Ectodermal cell (in vitro differentiated cells): ENCODE measurements at regions not wholly inside any gene's neighbourhood (a gene's known extent, or its start where the extent isn't known, plus 50 kb on each side); places are given as distances from the start of the nearest gene placed in this dataset.

Experiments used
- H3K27ac ChIP-seq: 2 replicates; pipeline ENCODE4 v1.7.0; 2013; ENCODE audit warnings: mild to moderate bottlenecking, low read depth, low read length; ENCODE audit not compliant: insufficient read depth, poor library complexity, severe bottlenecking
- H3K27me3 ChIP-seq: 2 replicates; pipeline ENCODE4 v1.7.0; 2013; ENCODE audit warnings: mild to moderate bottlenecking, low read length; ENCODE audit not compliant: insufficient read depth, control insufficient read depth, poor library complexity, severe bottlenecking
- H3K36me3 ChIP-seq: one replicate; pipeline ENCODE4 v1.7.0; 2013; ENCODE audit warnings: low read length; ENCODE audit not compliant: control insufficient read depth, insufficient read depth
- H3K4me1 ChIP-seq: one replicate; pipeline ENCODE4 v1.7.0; 2013; ENCODE audit warnings: low read length; ENCODE audit not compliant: control insufficient read depth, insufficient read depth
- H3K4me3 ChIP-seq: 2 replicates; pipeline ENCODE4 v1.7.0; 2013; ENCODE audit warnings: low read depth, low read length, control low read depth; ENCODE audit not compliant: insufficient read depth
- H3K9me3 ChIP-seq: 2 replicates; pipeline ENCODE4 v1.7.0; 2013; ENCODE audit warnings: mild to moderate bottlenecking, low read length, moderate library complexity; ENCODE audit not compliant: control insufficient read depth
- WGBS, 2 experiments: methylation state at CpG; one replicate each; pipeline ENCODE4 v1.1.7; 2013; ENCODE audit warnings: missing lambda C conversion rate in 2 of 2; 5-methylcytosine and 5-hydroxymethylcytosine counted together

DNA sequence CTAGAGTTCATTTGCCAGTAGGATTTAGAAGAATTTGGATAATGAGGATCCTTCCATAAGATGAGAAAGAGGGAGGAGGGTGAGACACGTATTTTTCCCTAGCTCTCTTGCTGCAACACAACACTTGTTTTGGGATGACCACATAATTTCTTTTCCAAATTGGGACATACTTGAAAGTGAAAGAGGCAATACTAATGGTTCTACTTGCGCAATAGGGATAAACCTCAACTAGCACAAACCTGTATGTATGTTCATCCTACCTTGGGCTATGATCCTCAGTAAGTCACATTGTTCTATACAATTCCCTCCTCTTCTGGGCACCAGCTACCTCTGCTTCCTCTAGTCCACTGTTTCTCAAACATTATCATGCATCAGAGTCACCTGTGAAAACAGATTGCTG, 1208.8 kb upstream of the LRRTM1 start:
- H3K27ac ChIP-seq: no peak overlapping the region
- H3K4me1 ChIP-seq: no peaks in the 10 kb centered on the region
- WGBS, 2 experiments: 94 to 97% methylated on average over 2 of the region's 2 CpGs
- no peak overlapping the region for H3K4me3 ChIP-seq
- no peaks in the 10 kb centered on the region for H3K27me3 ChIP-seq
- no peaks in the 10 kb centered on the region for H3K9me3 ChIP-seq
- no peaks in the 10 kb centered on the region for H3K36me3 ChIP-seq

GRCh38 chr2:81505586-81505985, 1201.0 kb upstream of the LRRTM1 start:
- no peaks in the 10 kb centered on the region for H3K4me1 ChIP-seq
- no peaks in the 10 kb centered on the region for H3K36me3 ChIP-seq
- H3K27me3 ChIP-seq: no peaks in the 10 kb centered on the region
- H3K9me3 ChIP-seq: no peaks in the 10 kb centered on the region
- H3K4me3 ChIP-seq: no peak overlapping the region
- 95 to 100% methylated on average over 1 to 2 of the region's 2 CpGs for WGBS, 2 experiments
- H3K27ac ChIP-seq: no peak overlapping the region

- H3K9me3 ChIP-seq: no peaks in the 10 kb centered on the region
- no peaks in the 10 kb centered on the region for H3K4me1 ChIP-seq
- no peak overlapping the region for H3K4me3 ChIP-seq
- 90 to 95% methylated on average over 2 of the region's 2 CpGs for WGBS, 2 experiments
- no peak overlapping the region for H3K27ac ChIP-seq
- H3K36me3 ChIP-seq: no peaks in the 10 kb centered on the region
- no peaks in the 10 kb centered on the region for H3K27me3 ChIP-seq
These were observed 1191.0 kb upstream of the LRRTM1 start for GRCh38 chr2:81495556-81495955.

- H3K4me3 ChIP-seq: no peak overlapping the region
- H3K36me3 ChIP-seq: no peaks in the 10 kb centered on the region
- 94 to 100% methylated on average over 1 to 3 of the region's 4 CpGs for WGBS, 2 experiments
- no peaks in the 10 kb centered on the region for H3K4me1 ChIP-seq
- H3K27me3 ChIP-seq: no peaks in the 10 kb centered on the region
- no peak overlapping the region for H3K27ac ChIP-seq
- H3K9me3 ChIP-seq: no peaks in the 10 kb centered on the region
These were observed 1178.7 kb upstream of the LRRTM1 start for GRCh38 chr2:81483254-81483653.

- no peaks in the 10 kb centered on the region for H3K4me1 ChIP-seq
- no peaks in the 10 kb centered on the region for H3K27me3 ChIP-seq
- H3K4me3 ChIP-seq: no peak overlapping the region
- H3K36me3 ChIP-seq: no peaks in the 10 kb centered on the region
- no peaks in the 10 kb centered on the region for H3K9me3 ChIP-seq
- 92 to 95% methylated on average over 5 of the region's 5 CpGs for WGBS, 2 experiments
- no peak overlapping the region for H3K27ac ChIP-seq
These were observed 1177.4 kb upstream of the LRRTM1 start for GRCh38 chr2:81481994-81482368.

GRCh38 chr2:81481242-81481993, 1176.9 kb upstream of the LRRTM1 start:
- no peak overlapping the region for H3K27ac ChIP-seq
- WGBS, 2 experiments: 93% methylated on average over 39 of the region's 39 CpGs
- no peaks in the 10 kb centered on the region for H3K4me1 ChIP-seq
- no peaks in the 10 kb centered on the region for H3K9me3 ChIP-seq
- H3K36me3 ChIP-seq: no peaks in the 10 kb centered on the region
- H3K4me3 ChIP-seq: no peak overlapping the region
- H3K27me3 ChIP-seq: no peaks in the 10 kb centered on the region

- Histone ChIP-seq H3K36me3 (no peaks in the 10 kb centered on the region), H3K9me3 (no peaks in the 10 kb centered on the region), H3K4me1 (no peaks in the 10 kb centered on the region), H3K27me3 (no peaks in the 10 kb centered on the region), H3K4me3 (no peak overlapping the region), H3K27ac (no peak overlapping the region)
- 96% methylated on average over 29 of the region's 29 CpGs for WGBS, 2 experiments
These were observed 1162.5 kb upstream of the LRRTM1 start for GRCh38 chr2:81467096-81467495.

- Histone ChIP-seq H3K9me3 (no peaks in the 10 kb centered on the region), H3K27ac (no peak overlapping the region), H3K36me3 (no peaks in the 10 kb centered on the region), H3K4me1 (no peaks in the 10 kb centered on the region), H3K27me3 (no peaks in the 10 kb centered on the region), H3K4me3 (no peak overlapping the region)
- 84 to 93% methylated on average over 2 of the region's 2 CpGs for WGBS, 2 experiments
These were observed 1157.9 kb upstream of the LRRTM1 start for GRCh38 chr2:81462420-81462819.

GRCh38 chr2:81445176-81445575, 1140.6 kb upstream of the LRRTM1 start:
- Histone ChIP-seq H3K27me3 (no peaks in the 10 kb centered on the region), H3K4me1 (no peaks in the 10 kb centered on the region), H3K27ac (no peak overlapping the region), H3K36me3 (no peaks in the 10 kb centered on the region), H3K9me3 (no peaks in the 10 kb centered on the region), H3K4me3 (no peak overlapping the region)
- 48 to 58% methylated on average over 1 of the region's 1 CpG for WGBS, 2 experiments

- no peaks in the 10 kb centered on the region for H3K27me3 ChIP-seq
- no peak overlapping the region for H3K4me3 ChIP-seq
- H3K27ac ChIP-seq: no peak overlapping the region
- no peaks in the 10 kb centered on the region for H3K4me1 ChIP-seq
- H3K9me3 ChIP-seq: no peaks in the 10 kb centered on the region
- H3K36me3 ChIP-seq: no peaks in the 10 kb centered on the region
- 69% methylated on average over 2 to 4 of the region's 4 CpGs for WGBS, 2 experiments
These were observed 1133.0 kb upstream of the LRRTM1 start for GRCh38 chr2:81437456-81438000.
